Activated gamma-delta T cell (primary cell): ENCODE measurements at regions not wholly inside any gene's neighbourhood (a gene's known extent, or its start where the extent isn't known, plus 50 kb on each side); places are given as distances from the start of the nearest gene placed in this dataset.

Experiments
- DNase-seq: peaks from one replicate; lab custom pipeline; 2025; lab: John Stamatoyannopoulos, UW

- DNase-seq: no peak
Observed at GRCh38 chr9:28206280-28206679, 633.0 kb upstream of the C9orf72 start.

- DNase-seq: no peak
Observed at GRCh38 chr9:28207657-28208056, 634.4 kb upstream of the C9orf72 start.

GRCh38 chr9:28209130-28209529 is 635.8 kb upstream of the C9orf72 start:
- DNase-seq: no peak

GRCh38 chr9:28212979-28213378 is 639.7 kb upstream of the C9orf72 start:
- DNase-seq: no peak

GRCh38 chr9:28215536-28216299 is 642.4 kb upstream of the C9orf72 start:
- DNase-seq: no peak

- no peak for DNase-seq
Observed at GRCh38 chr9:28232686-28233085, 659.4 kb upstream of the C9orf72 start.

GRCh38 chr9:28234133-28234893 is 661.0 kb upstream of the C9orf72 start:
- DNase-seq: no peak

GRCh38 chr9:28234894-28235277 is 661.6 kb upstream of the C9orf72 start:
- DNase-seq: no peak

GRCh38 chr9:28249424-28249823 is 676.1 kb upstream of the C9orf72 start:
- no peak for DNase-seq

GRCh38 chr9:28255174-28255573 is 681.9 kb upstream of the C9orf72 start:
- no peak for DNase-seq

- DNase-seq: no peak
Observed at GRCh38 chr9:28260330-28260729, 687.0 kb upstream of the C9orf72 start.

- no peak for DNase-seq
Observed at GRCh38 chr9:28264368-28264767, 691.1 kb upstream of the C9orf72 start.

- no peak for DNase-seq
Observed at GRCh38 chr9:28267351-28267750, 694.1 kb upstream of the C9orf72 start.

GRCh38 chr9:28270156-28270555 is 696.9 kb upstream of the C9orf72 start:
- DNase-seq: no peak

GRCh38 chr9:28272127-28272526 is 698.8 kb upstream of the C9orf72 start:
- DNase-seq: no peak

GRCh38 chr9:28287455-28287854 is 714.2 kb upstream of the C9orf72 start:
- no peak for DNase-seq

- DNase-seq: no peak
Observed at GRCh38 chr9:28289746-28290145, 716.5 kb upstream of the C9orf72 start.

GRCh38 chr9:28293369-28294090 is 720.2 kb upstream of the C9orf72 start:
- DNase-seq: no peak

- no peak for DNase-seq
Observed at GRCh38 chr9:28301281-28301680, 728.0 kb upstream of the C9orf72 start.

GRCh38 chr9:28317745-28318144 is 744.5 kb upstream of the C9orf72 start:
- DNase-seq: no peak

- DNase-seq: no peak
Observed at GRCh38 chr9:28318515-28318914, 745.2 kb upstream of the C9orf72 start.

GRCh38 chr9:28319981-28320380 is 746.7 kb upstream of the C9orf72 start:
- no peak for DNase-seq

- DNase-seq: no peak
Observed at GRCh38 chr9:28320616-28321015, 747.3 kb upstream of the C9orf72 start.
